ENCODE measurements at regions not wholly inside any gene's neighbourhood (a gene's known extent, or its start where the extent isn't known, plus 50 kb on each side); places are given as distances from the start of the nearest gene placed in this dataset.
"Not testable (repeated sequence)": the region's sequence is repeated elsewhere in the genome, so short reads cannot be mapped to it uniquely, and the experiment has no call there.

DNA sequence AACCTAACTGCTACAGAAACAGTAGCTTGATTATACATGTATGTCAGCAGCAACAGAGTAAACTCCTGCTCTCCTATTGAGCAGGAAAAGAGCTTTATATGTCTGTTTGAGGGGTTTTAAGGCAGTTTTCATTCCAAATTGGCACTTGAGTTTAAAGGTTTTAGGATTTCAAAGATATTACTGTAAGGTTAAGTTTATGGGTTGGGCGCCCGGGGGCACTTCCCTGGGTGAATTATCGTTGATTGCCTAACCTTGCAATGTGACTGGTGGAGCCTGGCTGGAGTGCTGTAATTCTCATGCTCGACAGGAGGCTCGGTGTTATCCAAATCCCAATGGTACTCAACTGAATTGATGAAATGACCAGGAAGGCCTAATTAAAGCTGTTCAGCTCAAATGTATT lies 1586.1 kb downstream of the OLFM4 start (continued):
- TF ChIP-seq ZBTB21 (tag by site-specific recombination; IDR thresholded peaks at IDR 0.05), result no peak

GRCh38 chr13:54626504-54626903 lies 1597.9 kb downstream of the OLFM4 start:
- H3K27ac ChIP-seq (ENCODE audit: extremely low read depth, low read depth, low read length); H3K36me3 ChIP-seq (ENCODE audit: control insufficient read depth in 2 of 2, insufficient read depth in 1 of 2, low read length in 2 of 2); POLR2A ChIA-PET; H3K4me3 ChIP-seq (ENCODE audit: low read depth, low read length); H3K4me1 ChIP-seq (ENCODE audit: control insufficient read depth, insufficient read depth, low read length); CTCF ChIA-PET; H3K9me3 ChIP-seq (ENCODE audit: control insufficient read depth, insufficient read depth, low read depth, low read length): not testable (repeated sequence)

GRCh38 chr13:54627646-54628372 lies 1599.2 kb downstream of the OLFM4 start:
- ChIA-PET CTCF (no interaction called here), POLR2A (no interaction called here)
- Histone ChIP-seq H3K9me3 (ENCODE audit: control insufficient read depth, insufficient read depth, low read depth, low read length) (no peaks in the 10 kb centered on the region), H3K4me3 (ENCODE audit: low read depth, low read length) (no peak overlapping the region), H3K4me1 (ENCODE audit: control insufficient read depth, insufficient read depth, low read length) (no peaks in the 10 kb centered on the region), H3K27ac (ENCODE audit: extremely low read depth, low read depth, low read length) (no peak overlapping the region), H3K36me3 (ENCODE audit: control insufficient read depth in 2 of 2, insufficient read depth in 1 of 2, low read length in 2 of 2) (no peaks in the 10 kb centered on the region)
- TF ChIP-seq, protein P1, sequence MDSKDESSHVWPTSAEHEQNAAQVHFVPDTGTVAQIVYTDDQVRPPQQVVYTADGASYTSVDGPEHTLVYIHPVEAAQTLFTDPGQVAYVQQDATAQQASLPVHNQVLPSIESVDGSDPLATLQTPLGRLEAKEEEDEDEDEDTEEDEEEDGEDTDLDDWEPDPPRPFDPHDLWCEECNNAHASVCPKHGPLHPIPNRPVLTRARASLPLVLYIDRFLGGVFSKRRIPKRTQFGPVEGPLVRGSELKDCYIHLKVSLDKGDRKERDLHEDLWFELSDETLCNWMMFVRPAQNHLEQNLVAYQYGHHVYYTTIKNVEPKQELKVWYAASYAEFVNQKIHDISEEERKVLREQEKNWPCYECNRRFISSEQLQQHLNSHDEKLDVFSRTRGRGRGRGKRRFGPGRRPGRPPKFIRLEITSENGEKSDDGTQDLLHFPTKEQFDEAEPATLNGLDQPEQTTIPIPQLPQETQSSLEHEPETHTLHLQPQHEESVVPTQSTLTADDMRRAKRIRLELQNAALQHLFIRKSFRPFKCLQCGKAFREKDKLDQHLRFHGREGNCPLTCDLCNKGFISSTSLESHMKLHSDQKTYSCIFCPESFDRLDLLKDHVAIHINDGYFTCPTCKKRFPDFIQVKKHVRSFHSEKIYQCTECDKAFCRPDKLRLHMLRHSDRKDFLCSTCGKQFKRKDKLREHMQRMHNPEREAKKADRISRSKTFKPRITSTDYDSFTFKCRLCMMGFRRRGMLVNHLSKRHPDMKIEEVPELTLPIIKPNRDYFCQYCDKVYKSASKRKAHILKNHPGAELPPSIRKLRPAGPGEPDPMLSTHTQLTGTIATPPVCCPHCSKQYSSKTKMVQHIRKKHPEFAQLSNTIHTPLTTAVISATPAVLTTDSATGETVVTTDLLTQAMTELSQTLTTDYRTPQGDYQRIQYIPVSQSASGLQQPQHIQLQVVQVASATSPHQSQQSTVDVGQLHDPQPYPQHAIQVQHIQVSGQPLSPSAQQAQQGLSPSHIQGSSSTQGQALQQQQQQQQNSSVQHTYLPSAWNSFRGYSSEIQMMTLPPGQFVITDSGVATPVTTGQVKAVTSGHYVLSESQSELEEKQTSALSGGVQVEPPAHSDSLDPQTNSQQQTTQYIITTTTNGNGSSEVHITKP (tag by site-specific recombination; IDR thresholded peaks at IDR 0.05), result no peak
- TF ChIP-seq ZNF138 (tag by site-specific recombination; IDR thresholded peaks at IDR 0.05; ENCODE audit: borderline replicate concordance), result no peak
- no peak for TF ChIP-seq ZBTB48 (tag by site-specific recombination; IDR thresholded peaks at IDR 0.05)
- TF ChIP-seq ZNF48 (tag by site-specific recombination; IDR thresholded peaks at IDR 0.05), result no peak
- TF ChIP-seq ZNF549 (tag by site-specific recombination; IDR thresholded peaks at IDR 0.05), result no peak
- no peak for TF ChIP-seq SP3 (tag by site-specific recombination; IDR thresholded peaks at IDR 0.05)
- TF ChIP-seq, protein P2, sequence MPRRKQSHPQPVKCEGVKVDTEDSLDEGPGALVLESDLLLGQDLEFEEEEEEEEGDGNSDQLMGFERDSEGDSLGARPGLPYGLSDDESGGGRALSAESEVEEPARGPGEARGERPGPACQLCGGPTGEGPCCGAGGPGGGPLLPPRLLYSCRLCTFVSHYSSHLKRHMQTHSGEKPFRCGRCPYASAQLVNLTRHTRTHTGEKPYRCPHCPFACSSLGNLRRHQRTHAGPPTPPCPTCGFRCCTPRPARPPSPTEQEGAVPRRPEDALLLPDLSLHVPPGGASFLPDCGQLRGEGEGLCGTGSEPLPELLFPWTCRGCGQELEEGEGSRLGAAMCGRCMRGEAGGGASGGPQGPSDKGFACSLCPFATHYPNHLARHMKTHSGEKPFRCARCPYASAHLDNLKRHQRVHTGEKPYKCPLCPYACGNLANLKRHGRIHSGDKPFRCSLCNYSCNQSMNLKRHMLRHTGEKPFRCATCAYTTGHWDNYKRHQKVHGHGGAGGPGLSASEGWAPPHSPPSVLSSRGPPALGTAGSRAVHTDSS (tag by site-specific recombination; IDR thresholded peaks at IDR 0.05), result no peak
- no peak for TF ChIP-seq WT1 (tag by site-specific recombination; IDR thresholded peaks at IDR 0.05)
- TF ChIP-seq ZNF426 (tag by site-specific recombination; IDR thresholded peaks at IDR 0.05), result no peak
- TF ChIP-seq ZNF624 (tag by site-specific recombination; IDR thresholded peaks at IDR 0.05), result no peak

GRCh38 chr13:54628383-54628782 lies 1599.8 kb downstream of the OLFM4 start:
- POLR2A ChIA-PET, result no interaction called here
- Histone ChIP-seq H3K27ac (ENCODE audit: extremely low read depth, low read depth, low read length) (no peak overlapping the region), H3K4me1 (ENCODE audit: control insufficient read depth, insufficient read depth, low read length) (no peaks in the 10 kb centered on the region), H3K4me3 (ENCODE audit: low read depth, low read length) (no peak overlapping the region), H3K36me3 (ENCODE audit: control insufficient read depth in 2 of 2, insufficient read depth in 1 of 2, low read length in 2 of 2) (no peaks in the 10 kb centered on the region), H3K9me3 (ENCODE audit: control insufficient read depth, insufficient read depth, low read depth, low read length) (no peaks in the 10 kb centered on the region)
- CTCF ChIA-PET, result no interaction called here
- no peak for TF ChIP-seq ZNF239 (tag by site-specific recombination; IDR thresholded peaks at IDR 0.05)
- TF ChIP-seq ZNF280D (tag by site-specific recombination; IDR thresholded peaks at IDR 0.05), result no peak
- no peak for TF ChIP-seq ZNF132 (tag by site-specific recombination; IDR thresholded peaks at IDR 0.05; ENCODE audit: borderline replicate concordance)
- TF ChIP-seq ZNF654 (tag by site-specific recombination; IDR thresholded peaks at IDR 0.05; ENCODE audit: low read depth), result no peak
- no peak for TF ChIP-seq ZNF560 (tag by site-specific recombination; IDR thresholded peaks at IDR 0.05; ENCODE audit: borderline replicate concordance)
- no peak for TF ChIP-seq ZNF692 (tag by site-specific recombination; IDR thresholded peaks at IDR 0.05)
- no peak for TF ChIP-seq ZBTB17 (tag by site-specific recombination; IDR thresholded peaks at IDR 0.05)
- no peak for TF ChIP-seq OVOL3 (tag by site-specific recombination; IDR thresholded peaks at IDR 0.05)
